RCC 7860 (cell line): ENCODE measurements at regions not wholly inside any gene's neighbourhood (a gene's known extent, or its start where the extent isn't known, plus 50 kb on each side); places are given as distances from the start of the nearest gene placed in this dataset.

ENCODE experiments used
- DNase-seq: peaks from one replicate; pipeline ENCODE4 v3.0.0-alpha.2; 2015; ENCODE audit warnings: low spot score
- FAIRE-seq: peaks from 2 replicates; lab custom pipeline; 2012; peaks lifted over from hg19 to GRCh38; lab: Jason Lieb, UNC

DNA sequence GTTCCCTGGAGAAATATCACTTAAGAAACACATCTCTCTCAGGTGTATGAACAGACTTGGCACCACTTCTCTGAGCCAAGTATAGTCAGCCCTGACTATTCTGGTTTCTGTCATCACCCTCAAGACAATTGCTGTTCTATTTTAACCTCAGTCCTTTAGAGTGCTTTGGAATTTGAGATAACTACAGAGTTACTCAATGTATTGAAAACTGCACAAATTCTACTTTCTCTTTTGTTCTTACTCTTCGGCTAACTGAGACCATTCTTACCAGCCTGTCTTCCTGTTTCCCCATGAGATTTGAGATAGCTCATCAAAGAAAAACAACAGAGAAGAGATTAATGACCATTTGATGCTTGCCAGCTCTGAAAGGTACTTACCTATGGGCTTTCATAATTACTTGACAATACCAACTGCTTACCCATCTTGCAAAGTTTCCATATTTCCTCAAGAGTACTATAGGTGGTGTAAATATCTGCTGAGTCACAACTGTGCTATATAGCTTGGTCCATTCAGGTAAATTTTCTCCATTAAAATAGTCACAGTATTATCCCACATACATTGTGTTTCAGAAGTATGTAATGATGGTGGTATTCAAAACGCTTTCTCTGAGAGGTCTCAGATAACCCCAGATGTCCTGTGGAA lies 467.5 kb upstream of the CHST9 start:
- FAIRE-seq (no peak), DNase-seq (no peak)

GRCh38 chr18:27649621-27650020 lies 464.5 kb upstream of the CHST9 start:
- DNase-seq (no peak), FAIRE-seq (no peak)

- FAIRE-seq (peak; percentile 32), DNase-seq (no peak)
Observed at GRCh38 chr18:27645929-27646328, 460.8 kb upstream of the CHST9 start.

- DNase-seq (no peak), FAIRE-seq (no peak)
Observed at GRCh38 chr18:27636576-27637085, 451.5 kb upstream of the CHST9 start.

- FAIRE-seq (no peak), DNase-seq (no peak)
Observed at GRCh38 chr18:27632706-27633105, 447.6 kb upstream of the CHST9 start.

DNA sequence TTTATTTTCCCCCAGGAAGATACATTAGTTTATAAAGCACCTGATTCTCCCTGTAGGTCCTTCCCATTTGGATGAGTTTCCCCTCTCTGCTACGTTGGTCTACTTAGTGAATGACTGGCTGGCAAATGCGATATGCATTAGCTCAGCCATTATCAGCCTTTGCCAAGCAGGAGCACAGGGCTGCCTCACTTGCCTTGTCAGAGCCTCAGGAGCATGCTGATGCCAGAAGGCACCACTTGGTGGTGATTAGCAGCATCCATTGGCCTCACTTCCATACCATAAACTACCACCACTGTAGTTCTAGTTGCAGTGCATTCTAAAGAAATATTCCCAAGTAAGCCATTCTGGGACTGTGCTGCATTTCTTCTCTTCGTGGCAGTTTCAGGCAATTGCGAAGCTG lies 442.8 kb upstream of the CHST9 start:
- no peak for DNase-seq
- no peak for FAIRE-seq

GRCh38 chr18:27621236-27621890 lies 436.3 kb upstream of the CHST9 start:
- FAIRE-seq: no peak
- DNase-seq: no peak

GRCh38 chr18:27619906-27620305 lies 434.8 kb upstream of the CHST9 start:
- DNase-seq: no peak
- FAIRE-seq: no peak

DNA sequence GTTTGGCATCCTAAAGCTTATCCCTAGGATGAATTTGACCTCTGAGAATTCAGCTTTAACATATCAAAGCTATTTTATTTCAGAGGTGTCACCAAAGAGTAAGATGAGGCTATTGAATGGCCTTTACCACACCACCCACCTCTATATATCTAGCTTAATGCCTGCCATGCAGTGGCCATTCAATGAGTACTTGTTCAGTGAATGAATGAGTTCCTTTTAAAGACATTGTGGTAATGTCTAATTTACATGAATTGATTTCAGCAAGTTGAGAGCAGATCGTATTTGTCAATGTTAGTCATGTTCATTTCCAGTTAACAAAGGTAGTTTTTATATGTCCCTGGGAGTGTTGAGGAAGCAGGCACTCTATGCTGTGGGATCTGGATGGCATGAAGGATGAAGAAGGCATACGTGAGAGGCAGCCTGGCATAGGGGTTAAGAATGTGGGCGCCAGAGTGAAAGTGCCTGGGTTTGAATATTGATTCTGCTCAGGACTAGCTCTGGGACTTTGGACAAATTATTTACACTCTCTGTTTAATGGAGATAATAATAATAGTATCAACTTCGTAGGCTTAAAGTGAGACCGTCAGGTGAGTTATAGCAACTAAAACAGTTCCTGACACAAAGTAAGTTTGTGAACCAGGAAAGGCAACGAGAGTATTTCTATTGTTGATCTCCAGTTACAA lies 434.1 kb upstream of the CHST9 start:
- no peak for FAIRE-seq
- DNase-seq: no peak

DNA sequence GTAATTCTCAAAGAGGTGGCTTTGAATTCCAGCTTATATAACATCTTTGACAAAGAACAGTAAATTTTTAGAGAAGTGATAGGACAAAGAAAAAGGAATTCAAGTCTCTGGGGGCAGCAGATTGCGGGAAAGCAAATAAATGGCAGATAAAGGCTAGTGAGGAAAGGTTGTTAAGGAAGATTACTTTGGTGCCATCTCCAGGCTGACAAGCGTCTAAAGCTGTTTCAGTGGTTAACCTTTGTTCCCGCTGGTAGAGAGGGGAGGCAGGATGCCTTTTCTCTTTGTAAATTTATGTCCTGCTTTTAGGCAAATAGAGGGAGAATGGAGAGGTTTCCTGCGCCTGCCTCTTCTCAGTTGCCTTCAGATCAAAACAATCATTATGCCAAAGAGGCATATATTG lies 431.2 kb upstream of the CHST9 start:
- no peak for FAIRE-seq
- no peak for DNase-seq

- DNase-seq (no peak), FAIRE-seq (no peak)
Observed at GRCh38 chr18:27614951-27615844, 430.1 kb upstream of the CHST9 start.

DNA sequence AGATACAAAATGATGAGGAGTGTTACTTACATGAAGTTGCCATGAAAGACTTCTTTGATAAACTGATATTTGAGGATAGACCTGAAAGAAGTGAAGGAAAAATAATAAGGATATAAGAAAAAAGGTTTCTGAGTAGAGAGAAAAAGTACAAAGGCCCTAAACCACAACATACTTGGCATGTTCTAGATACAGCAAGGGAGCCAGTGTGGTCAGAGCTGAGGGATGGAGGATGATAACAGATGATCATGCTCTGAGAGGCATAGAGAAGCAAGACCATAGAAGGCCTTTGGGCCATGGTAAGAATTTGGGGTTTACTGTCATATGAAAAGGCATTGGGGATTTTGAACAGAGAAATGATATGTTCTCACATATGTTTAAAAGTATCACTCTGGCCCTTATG lies 424.1 kb upstream of the CHST9 start:
- no peak for DNase-seq
- FAIRE-seq: no peak

DNA sequence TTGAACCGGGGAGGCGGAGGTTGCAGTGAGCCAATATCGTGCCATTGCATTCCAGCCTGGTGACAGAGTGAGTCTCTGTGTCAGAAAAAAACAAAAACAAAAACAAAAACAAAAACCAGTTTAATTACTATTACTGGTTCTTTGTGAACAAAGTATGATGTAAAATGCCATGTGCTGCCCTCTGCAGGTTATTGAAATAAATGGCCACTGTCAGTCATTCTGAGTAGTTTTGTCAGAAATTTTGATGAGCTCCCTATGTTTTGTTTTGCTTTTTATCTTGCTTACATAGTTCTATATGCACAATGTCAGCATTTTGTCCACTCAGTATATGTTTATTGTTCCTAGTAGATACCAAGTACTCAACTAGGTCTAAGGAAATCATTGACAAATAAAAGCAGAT lies 423.6 kb upstream of the CHST9 start:
- no peak for FAIRE-seq
- DNase-seq: no peak

- FAIRE-seq (no peak), DNase-seq (no peak)
Observed at GRCh38 chr18:27608174-27608573, 423.1 kb upstream of the CHST9 start.

- FAIRE-seq (no peak), DNase-seq (no peak)
Observed at GRCh38 chr18:27606741-27607140, 421.6 kb upstream of the CHST9 start.

DNA sequence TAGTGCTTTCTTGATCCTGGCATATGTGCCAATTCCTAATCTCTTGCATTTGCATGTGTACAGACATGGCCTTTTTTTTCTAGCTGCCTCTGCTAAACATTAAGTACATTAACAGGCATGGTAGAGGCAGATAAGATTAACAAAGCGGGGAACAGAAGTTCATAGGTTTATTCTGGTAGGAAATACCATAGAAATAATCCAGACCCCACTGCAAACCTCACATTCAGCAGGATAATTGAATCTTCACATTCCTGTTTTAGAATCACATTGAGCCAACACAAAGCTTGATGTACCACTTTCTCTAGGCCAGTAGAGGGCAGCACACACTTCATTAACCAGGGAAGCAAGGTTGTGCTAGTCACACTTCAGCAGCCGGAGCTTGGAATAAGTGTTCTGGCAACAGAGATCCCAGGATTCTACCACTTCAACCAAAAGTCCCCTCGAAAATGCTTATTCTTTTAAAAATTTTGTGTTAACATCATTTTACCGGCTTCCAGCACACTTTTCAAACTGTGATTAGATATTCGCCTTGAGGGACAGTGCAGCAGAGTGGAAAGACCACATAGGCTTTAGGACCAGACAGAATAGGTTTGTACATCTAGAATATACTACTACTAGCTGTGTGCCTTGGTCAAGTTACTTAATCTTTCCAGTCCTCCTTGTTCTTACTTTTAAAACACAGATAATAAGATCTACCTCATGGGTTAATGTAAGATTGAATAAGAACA lies 420.2 kb upstream of the CHST9 start:
- FAIRE-seq: peak; percentile 73
- peak; percentile 42 for DNase-seq

DNA sequence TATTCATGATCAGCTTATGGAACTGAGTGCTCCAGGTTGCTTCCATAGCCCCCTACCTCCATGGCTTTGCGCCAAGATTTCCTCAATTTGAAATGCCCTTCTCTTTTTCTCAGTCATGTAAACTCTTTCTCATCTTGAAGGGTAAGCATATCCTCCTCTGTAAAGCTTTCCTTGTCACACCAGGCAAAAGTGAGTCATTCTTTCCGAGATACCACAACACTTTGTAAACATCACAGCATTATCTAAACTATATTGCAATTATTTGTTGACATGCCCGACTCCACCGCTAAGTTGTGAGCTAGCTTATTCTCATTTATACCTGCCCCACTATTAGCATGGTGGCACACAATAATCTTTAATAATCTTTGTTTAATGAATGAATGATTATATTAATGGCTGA lies 419.5 kb upstream of the CHST9 start:
- DNase-seq: no peak

GRCh38 chr18:27602092-27602491 lies 417.0 kb upstream of the CHST9 start:
- DNase-seq: no peak
- no peak for FAIRE-seq

More for the DNA sequence above, 419.5 kb upstream of the CHST9 start:
- no peak for FAIRE-seq

GRCh38 chr18:27600245-27600644 lies 415.1 kb upstream of the CHST9 start:
- FAIRE-seq (no peak), DNase-seq (no peak)

GRCh38 chr18:27599202-27599829 lies 414.2 kb upstream of the CHST9 start:
- FAIRE-seq: peak; percentile 56

More at GRCh38 chr18:27599202-27599829, 414.2 kb upstream of the CHST9 start:
- DNase-seq: peak; percentile 11
